ENCODE measurements at regions not wholly inside any gene's neighbourhood (a gene's known extent, or its start where the extent isn't known, plus 50 kb on each side); places are given as distances from the start of the nearest gene placed in this dataset.

DNA sequence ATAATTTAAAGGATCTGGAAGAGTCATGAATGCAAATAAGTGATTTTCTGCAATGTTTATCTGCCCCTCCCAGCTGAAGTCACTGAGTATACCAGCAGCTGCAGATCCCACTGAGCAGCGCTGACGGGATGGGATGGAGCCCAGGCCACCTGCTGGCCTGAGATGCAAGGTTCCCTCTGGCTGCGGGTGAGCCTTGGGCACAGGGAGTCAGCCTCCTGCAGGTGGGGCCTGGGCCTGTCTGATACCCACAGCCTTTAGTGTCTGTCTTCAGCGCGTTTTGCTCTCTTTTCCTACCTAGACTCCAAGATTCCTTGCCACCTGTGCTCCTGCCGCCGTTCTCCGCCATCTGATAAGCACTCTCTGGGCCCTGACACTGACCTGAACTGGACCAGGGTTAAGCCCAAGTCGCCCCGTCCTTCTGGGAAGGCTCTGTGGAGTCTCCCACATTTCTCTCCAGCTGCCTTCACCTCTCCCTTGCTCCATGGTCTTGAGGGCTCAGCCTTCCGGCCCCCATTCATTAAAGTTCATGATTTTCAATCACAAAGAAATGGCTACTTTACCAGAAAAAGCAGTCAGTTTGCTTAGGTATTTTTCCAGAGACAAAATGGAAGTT lies 223.1 kb upstream of the FAT1 start:
- WGBS, 2 donors (ENCODE audit: low coverage in 1 of 2) = 83% methylated on average over 8 of the region's 11 CpGs; no CpG with 5 or more reads in 1 of the 2 donors
- ATAC-seq = no peak
- Histone ChIP-seq H3K9me3 (no peaks in the 10 kb centered on the region), H3K4me1 (peaks cover 0 to 11% (median 0%) of the 10 kb centered on the region in 3 donors), H3K27me3 (no peaks in the 10 kb centered on the region), H3K27ac (no peak overlapping the region), H3K36me3 (no peaks in the 10 kb centered on the region), H3K4me3 (no peak overlapping the region)
- no peak for TF ChIP-seq POLR2A (IDR thresholded peaks at IDR 0.05)
- TF ChIP-seq, protein P1, sequence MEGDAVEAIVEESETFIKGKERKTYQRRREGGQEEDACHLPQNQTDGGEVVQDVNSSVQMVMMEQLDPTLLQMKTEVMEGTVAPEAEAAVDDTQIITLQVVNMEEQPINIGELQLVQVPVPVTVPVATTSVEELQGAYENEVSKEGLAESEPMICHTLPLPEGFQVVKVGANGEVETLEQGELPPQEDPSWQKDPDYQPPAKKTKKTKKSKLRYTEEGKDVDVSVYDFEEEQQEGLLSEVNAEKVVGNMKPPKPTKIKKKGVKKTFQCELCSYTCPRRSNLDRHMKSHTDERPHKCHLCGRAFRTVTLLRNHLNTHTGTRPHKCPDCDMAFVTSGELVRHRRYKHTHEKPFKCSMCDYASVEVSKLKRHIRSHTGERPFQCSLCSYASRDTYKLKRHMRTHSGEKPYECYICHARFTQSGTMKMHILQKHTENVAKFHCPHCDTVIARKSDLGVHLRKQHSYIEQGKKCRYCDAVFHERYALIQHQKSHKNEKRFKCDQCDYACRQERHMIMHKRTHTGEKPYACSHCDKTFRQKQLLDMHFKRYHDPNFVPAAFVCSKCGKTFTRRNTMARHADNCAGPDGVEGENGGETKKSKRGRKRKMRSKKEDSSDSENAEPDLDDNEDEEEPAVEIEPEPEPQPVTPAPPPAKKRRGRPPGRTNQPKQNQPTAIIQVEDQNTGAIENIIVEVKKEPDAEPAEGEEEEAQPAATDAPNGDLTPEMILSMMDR (IDR thresholded peaks at IDR 0.05) = peak in 2 of 4 experiments; percentile 9 to 26

GRCh38 chr4:186948361-186949242 lies 224.9 kb upstream of the FAT1 start:
- Histone ChIP-seq H3K4me1 (no peaks in the 10 kb centered on the region), H3K4me3 (no peak overlapping the region), H3K9me3 (no peaks in the 10 kb centered on the region), H3K27ac (no peak overlapping the region), H3K36me3 (no peaks in the 10 kb centered on the region), H3K27me3 (no peaks in the 10 kb centered on the region)
- WGBS, 2 donors (ENCODE audit: low coverage in 1 of 2) = 16 to 53% methylated on average over 11 to 12 of the region's 14 CpGs
- no peak for ATAC-seq
- TF ChIP-seq, protein P1 (IDR thresholded peaks at IDR 0.05) = peak in 1 of 4 experiments; percentile 24
- no peak for TF ChIP-seq EP300 (IDR thresholded peaks at IDR 0.05)

- WGBS, 2 donors (ENCODE audit: low coverage in 1 of 2) = 75 to 89% methylated on average over 5 to 6 of the region's 6 CpGs
- no peak for ATAC-seq
- H3K9me3 ChIP-seq = no peaks in the 10 kb centered on the region
These were observed 226.2 kb upstream of the FAT1 start for GRCh38 chr4:186949847-186950246.

DNA sequence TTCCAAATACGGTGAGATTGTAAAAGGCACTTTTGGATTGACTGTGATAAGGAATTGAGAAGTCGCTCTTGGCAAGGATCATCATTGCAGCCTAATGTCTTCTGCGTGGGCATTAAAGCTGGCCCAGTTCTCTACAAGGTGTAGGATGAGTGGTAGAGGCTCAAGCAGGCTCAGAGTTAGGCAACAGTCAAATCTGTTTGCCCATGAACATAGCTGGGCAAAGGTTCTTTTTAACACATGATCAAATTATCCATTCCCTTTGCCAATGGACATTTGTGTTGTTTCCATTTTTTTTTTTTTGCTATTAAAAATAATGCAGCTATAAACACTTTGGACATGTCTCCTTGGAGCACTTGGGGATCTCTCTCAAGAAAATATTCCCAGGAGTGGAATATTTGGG lies 229.1 kb upstream of the FAT1 start:
- 78 to 95% methylated on average over 3 of the region's 3 CpGs for WGBS, 2 donors (ENCODE audit: low coverage in 1 of 2)
- Histone ChIP-seq H3K27ac (no peak overlapping the region), H3K27me3 (no peaks in the 10 kb centered on the region), H3K36me3 (no peaks in the 10 kb centered on the region), H3K4me1 (no peaks in the 10 kb centered on the region), H3K9me3 (no peaks in the 10 kb centered on the region), H3K4me3 (no peak overlapping the region)
- ATAC-seq = no peak
- TF ChIP-seq, protein P1 (IDR thresholded peaks at IDR 0.05) = no peak
- TF ChIP-seq EP300 (IDR thresholded peaks at IDR 0.05) (no peak), POLR2AphosphoS5 (IDR thresholded peaks at IDR 0.05) (no peak), POLR2A (IDR thresholded peaks at IDR 0.05) (no peak)

More at GRCh38 chr4:186949847-186950246, 226.2 kb upstream of the FAT1 start:
- no peak overlapping the region for H3K27ac ChIP-seq
- no peak for TF ChIP-seq EP300 (IDR thresholded peaks at IDR 0.05)
- TF ChIP-seq POLR2AphosphoS5 (IDR thresholded peaks at IDR 0.05) = no peak
- TF ChIP-seq, protein P1 (IDR thresholded peaks at IDR 0.05) = no peak
- no peak for TF ChIP-seq POLR2A (IDR thresholded peaks at IDR 0.05)
- no peaks in the 10 kb centered on the region for H3K27me3 ChIP-seq
- no peak overlapping the region for H3K4me3 ChIP-seq
- no peaks in the 10 kb centered on the region for H3K4me1 ChIP-seq
- no peaks in the 10 kb centered on the region for H3K36me3 ChIP-seq

Measured in gastroesophageal sphincter (tissue), 4 donors.